ENCODE measurements at regions not wholly inside any gene's neighbourhood (a gene's known extent, or its start where the extent isn't known, plus 50 kb on each side); places are given as distances from the start of the nearest gene placed in this dataset.

DNA sequence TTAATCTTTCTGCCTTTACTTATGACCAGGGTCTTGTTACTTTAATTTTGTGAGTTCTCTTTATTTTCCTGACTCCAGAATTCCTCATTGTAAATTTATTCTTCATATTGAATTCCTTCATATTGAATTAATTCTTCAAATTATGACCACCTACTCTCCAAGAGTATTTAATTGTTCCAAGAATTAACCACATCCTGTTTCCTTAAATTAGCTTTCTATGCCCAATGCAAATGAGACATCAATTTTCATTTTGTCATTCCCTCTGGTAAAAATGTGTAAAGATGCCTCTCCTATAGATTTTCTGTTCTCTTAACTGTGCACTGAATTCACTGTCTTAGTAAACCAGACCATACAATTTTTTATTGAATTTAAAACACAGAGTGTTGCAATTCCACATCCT is 211.2 kb upstream of the GRIA4 start:
- H3K36me3 ChIP-seq (ENCODE audit: control insufficient read depth, insufficient read depth, low read length) = no peaks in the 10 kb centered on the region
- DNase-seq (ENCODE audit: low read depth) = no peak
- H3K4me3 ChIP-seq (ENCODE audit: low read depth, low read length) = no peak overlapping the region
- no peaks in the 10 kb centered on the region for H3K27me3 ChIP-seq (ENCODE audit: control insufficient read depth, insufficient read depth, low read length)
- TF ChIP-seq, protein P1, sequence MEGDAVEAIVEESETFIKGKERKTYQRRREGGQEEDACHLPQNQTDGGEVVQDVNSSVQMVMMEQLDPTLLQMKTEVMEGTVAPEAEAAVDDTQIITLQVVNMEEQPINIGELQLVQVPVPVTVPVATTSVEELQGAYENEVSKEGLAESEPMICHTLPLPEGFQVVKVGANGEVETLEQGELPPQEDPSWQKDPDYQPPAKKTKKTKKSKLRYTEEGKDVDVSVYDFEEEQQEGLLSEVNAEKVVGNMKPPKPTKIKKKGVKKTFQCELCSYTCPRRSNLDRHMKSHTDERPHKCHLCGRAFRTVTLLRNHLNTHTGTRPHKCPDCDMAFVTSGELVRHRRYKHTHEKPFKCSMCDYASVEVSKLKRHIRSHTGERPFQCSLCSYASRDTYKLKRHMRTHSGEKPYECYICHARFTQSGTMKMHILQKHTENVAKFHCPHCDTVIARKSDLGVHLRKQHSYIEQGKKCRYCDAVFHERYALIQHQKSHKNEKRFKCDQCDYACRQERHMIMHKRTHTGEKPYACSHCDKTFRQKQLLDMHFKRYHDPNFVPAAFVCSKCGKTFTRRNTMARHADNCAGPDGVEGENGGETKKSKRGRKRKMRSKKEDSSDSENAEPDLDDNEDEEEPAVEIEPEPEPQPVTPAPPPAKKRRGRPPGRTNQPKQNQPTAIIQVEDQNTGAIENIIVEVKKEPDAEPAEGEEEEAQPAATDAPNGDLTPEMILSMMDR (IDR thresholded peaks at IDR 0.05; ENCODE audit: insufficient read depth, low read length, severe bottlenecking) = no peak
- no peak for FAIRE-seq

GRCh38 chr11:105393326-105393725 is 216.5 kb upstream of the GRIA4 start:
- DNase-seq (ENCODE audit: low read depth) = no peak
- Histone ChIP-seq H3K4me3 (ENCODE audit: low read depth, low read length) (no peak overlapping the region), H3K27me3 (ENCODE audit: control insufficient read depth, insufficient read depth, low read length) (no peaks in the 10 kb centered on the region), H3K36me3 (ENCODE audit: control insufficient read depth, insufficient read depth, low read length) (no peaks in the 10 kb centered on the region)
- TF ChIP-seq, protein P1 (IDR thresholded peaks at IDR 0.05; ENCODE audit: insufficient read depth, low read length, severe bottlenecking) = no peak
- FAIRE-seq = no peak

DNA sequence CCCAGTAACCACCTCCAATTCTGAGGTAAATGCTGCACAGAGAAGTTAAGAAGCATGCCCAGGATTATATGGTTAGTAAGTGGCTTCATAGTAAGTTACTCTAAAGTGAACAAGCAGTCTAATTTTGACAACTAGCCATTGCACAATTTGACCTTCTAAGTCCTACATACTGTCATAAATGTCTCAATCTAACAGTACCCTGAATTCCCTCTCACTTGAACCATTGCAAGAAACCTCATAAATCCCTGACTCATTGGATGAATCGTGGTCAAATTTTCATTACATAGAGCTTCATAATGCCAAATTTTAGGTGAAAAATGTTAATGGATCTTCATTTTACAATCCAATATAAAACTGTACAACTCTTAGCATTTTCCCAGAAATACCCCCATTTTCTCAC is 217.3 kb upstream of the GRIA4 start:
- no peak overlapping the region for H3K4me3 ChIP-seq (ENCODE audit: low read depth, low read length)
- no peaks in the 10 kb centered on the region for H3K27me3 ChIP-seq (ENCODE audit: control insufficient read depth, insufficient read depth, low read length)
- DNase-seq (ENCODE audit: low read depth) (peak; percentile 5), FAIRE-seq (no peak)
- H3K36me3 ChIP-seq (ENCODE audit: control insufficient read depth, insufficient read depth, low read length) = no peaks in the 10 kb centered on the region
- TF ChIP-seq, protein P1 (IDR thresholded peaks at IDR 0.05; ENCODE audit: insufficient read depth, low read length, severe bottlenecking) = no peak

DNA sequence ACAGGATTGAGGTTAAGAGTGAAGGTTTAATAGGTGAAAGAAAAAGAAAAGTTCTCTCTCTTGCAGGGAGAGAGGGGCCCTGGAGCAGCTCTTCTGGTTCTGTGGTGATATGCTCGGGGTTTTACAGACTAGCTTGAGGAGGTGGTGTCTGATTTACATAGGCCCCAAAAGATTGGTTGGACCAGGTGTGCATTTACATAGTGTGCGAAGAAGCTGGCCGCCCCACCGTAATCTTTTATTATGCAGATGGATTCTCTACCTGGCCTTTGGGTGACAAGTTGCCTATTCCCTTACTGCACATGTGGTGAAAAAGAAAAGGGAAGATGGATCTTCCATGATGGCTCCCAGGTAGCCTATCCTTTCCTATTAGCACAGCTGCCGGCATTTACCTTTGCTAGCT is 219.9 kb upstream of the GRIA4 start:
- Histone ChIP-seq H3K27me3 (ENCODE audit: control insufficient read depth, insufficient read depth, low read length) (no peaks in the 10 kb centered on the region), H3K36me3 (ENCODE audit: control insufficient read depth, insufficient read depth, low read length) (no peaks in the 10 kb centered on the region), H3K4me3 (ENCODE audit: low read depth, low read length) (no peak overlapping the region)
- FAIRE-seq (no peak), DNase-seq (ENCODE audit: low read depth) (no peak)
- TF ChIP-seq, protein P1 (IDR thresholded peaks at IDR 0.05; ENCODE audit: insufficient read depth, low read length, severe bottlenecking) = no peak

DNA sequence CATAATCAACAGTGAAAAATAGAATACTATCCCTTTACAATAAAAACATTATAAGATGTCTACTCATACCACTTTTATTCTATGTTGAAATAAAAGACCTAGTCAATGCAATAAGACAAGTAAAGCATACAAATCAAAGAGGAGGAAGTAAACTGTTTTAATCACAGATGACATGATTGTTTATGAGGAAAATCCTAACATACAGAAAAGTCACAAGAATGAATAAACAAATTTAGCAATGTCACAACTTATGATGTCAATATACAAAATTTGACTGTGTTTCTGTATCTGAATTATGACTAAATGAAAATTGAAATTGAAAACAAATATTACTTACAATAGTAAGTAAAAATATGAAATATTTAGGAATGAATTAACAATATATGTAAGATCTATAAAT is 221.9 kb upstream of the GRIA4 start:
- Histone ChIP-seq H3K27me3 (ENCODE audit: control insufficient read depth, insufficient read depth, low read length) (no peaks in the 10 kb centered on the region), H3K4me3 (ENCODE audit: low read depth, low read length) (no peak overlapping the region), H3K36me3 (ENCODE audit: control insufficient read depth, insufficient read depth, low read length) (no peaks in the 10 kb centered on the region)
- FAIRE-seq = no peak
- TF ChIP-seq, protein P1 (IDR thresholded peaks at IDR 0.05; ENCODE audit: insufficient read depth, low read length, severe bottlenecking) = no peak
- DNase-seq (ENCODE audit: low read depth) = no peak

GRCh38 chr11:105381941-105382340 is 227.9 kb upstream of the GRIA4 start:
- Histone ChIP-seq H3K36me3 (ENCODE audit: control insufficient read depth, insufficient read depth, low read length) (no peaks in the 10 kb centered on the region), H3K27me3 (ENCODE audit: control insufficient read depth, insufficient read depth, low read length) (no peaks in the 10 kb centered on the region), H3K4me3 (ENCODE audit: low read depth, low read length) (no peak overlapping the region)
- TF ChIP-seq, protein P1 (IDR thresholded peaks at IDR 0.05; ENCODE audit: insufficient read depth, low read length, severe bottlenecking) = no peak
- DNase-seq (ENCODE audit: low read depth) = no peak
- no peak for FAIRE-seq
